Fibroblast of mammary gland (primary cell): ENCODE measurements at regions not wholly inside any gene's neighbourhood (a gene's known extent, or its start where the extent isn't known, plus 50 kb on each side); places are given as distances from the start of the nearest gene placed in this dataset.
A peak's percentile ranks its signal among the peaks of the same experiment; 100 is the strongest.
"Not testable (repeated sequence)": the region's sequence is repeated elsewhere in the genome, so short reads cannot be mapped to it uniquely, and the experiment has no call there.

ENCODE experiments used
- DNase-seq: peaks from one replicate; pipeline ENCODE4 v3.0.0-alpha.2; 2010; ENCODE audit warnings: low read depth
- H3K4me3 ChIP-seq: 2 replicates; pipeline ENCODE4 v1.5.1; 2011; ENCODE audit warnings: low read depth, mild to moderate bottlenecking, low read length, moderate library complexity; ENCODE audit not compliant: control insufficient read depth
- TF ChIP-seq, protein P1 (sequence below): conservative IDR thresholded peaks from 2 replicates; pipeline ENCODE4 v1.5.1; 2011; ENCODE audit warnings: low read depth, low read length, inconsistent platforms; ENCODE audit not compliant: control insufficient read depth, insufficient read depth

DNA sequence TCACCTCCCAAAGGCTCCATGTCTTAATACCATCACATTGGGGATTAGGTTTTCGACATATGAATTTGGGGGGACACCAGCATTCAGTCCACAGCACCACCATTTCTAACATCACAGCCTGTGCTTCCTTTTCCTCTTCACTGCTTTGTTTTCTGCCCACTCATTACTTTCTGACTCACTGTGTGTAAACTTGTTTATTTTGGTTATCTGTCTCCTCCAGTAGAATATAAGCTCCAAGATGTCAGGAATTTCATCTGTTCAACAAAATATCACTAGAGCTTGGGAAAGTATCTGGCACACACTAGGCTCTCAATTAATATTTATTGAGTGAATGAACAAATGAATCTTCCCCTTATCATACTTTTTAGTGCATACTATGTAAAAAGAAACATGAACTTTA, 152.0 kb downstream of the NUFIP1 start:
- TF ChIP-seq, protein P1, sequence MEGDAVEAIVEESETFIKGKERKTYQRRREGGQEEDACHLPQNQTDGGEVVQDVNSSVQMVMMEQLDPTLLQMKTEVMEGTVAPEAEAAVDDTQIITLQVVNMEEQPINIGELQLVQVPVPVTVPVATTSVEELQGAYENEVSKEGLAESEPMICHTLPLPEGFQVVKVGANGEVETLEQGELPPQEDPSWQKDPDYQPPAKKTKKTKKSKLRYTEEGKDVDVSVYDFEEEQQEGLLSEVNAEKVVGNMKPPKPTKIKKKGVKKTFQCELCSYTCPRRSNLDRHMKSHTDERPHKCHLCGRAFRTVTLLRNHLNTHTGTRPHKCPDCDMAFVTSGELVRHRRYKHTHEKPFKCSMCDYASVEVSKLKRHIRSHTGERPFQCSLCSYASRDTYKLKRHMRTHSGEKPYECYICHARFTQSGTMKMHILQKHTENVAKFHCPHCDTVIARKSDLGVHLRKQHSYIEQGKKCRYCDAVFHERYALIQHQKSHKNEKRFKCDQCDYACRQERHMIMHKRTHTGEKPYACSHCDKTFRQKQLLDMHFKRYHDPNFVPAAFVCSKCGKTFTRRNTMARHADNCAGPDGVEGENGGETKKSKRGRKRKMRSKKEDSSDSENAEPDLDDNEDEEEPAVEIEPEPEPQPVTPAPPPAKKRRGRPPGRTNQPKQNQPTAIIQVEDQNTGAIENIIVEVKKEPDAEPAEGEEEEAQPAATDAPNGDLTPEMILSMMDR: no peak
- DNase-seq: peak; percentile 58
- no peak overlapping the region for H3K4me3 ChIP-seq

DNA sequence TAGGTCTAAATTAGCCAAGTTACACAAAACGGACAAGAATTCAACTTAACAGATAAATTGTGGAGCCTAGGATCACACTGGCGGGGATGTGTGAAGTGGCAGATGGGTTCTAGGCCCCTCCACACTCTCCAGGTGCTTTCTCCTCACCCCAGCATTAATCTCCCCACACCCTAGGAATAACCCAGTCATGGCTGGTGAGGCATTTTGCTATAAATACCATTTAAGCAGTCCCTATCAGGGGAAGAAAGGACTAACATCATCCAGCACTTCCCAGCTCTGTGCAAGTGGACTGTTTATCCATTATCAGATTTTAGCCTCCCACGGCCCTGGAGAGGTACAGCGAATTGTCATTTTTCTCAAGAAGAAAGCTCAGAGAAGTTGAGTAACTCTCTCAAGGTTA, 154.9 kb downstream of the NUFIP1 start:
- no peak overlapping the region for H3K4me3 ChIP-seq
- no peak for DNase-seq
- TF ChIP-seq, protein P1: no peak

DNA sequence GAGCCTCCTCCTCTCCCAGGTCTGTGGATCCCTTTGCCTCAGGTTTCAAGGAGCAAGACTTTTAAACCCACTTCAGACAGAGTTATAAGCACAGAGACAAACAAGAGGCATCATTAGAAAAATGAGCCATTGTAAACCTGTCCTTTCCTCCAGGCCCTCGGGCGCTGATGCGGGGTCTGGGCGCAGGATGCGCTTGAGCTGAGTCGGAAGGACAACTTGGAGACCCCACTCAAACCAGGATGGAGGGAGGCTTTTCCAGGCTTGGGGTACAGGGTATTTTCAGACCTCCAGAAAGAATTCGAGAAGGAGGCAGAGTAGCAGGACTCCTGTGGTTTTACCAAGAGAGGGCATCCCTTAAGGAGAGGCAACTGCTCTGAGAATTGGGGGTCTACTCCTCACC, 155.6 kb downstream of the NUFIP1 start:
- no peak for DNase-seq
- TF ChIP-seq, protein P1: no peak
- no peak overlapping the region for H3K4me3 ChIP-seq

DNA sequence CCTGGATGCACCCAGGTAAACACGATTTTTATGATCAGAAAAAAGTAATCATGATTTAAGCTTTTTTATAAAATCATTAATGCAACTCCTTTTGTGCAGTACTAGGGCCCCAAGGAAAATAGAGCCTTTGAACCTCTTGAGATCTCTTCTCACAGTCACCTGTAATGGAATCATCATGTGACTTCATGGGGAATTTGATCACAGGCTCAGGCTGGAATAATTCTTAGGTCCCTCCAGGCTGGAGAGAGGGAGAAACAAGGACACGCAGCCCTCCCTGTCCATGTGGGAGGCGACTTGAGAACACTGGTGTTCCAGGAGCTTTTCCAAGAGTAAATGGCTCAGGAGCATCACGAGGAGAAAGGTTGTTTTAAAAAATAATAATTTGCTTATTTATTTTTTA, 156.1 kb downstream of the NUFIP1 start:
- no peak for DNase-seq
- H3K4me3 ChIP-seq: no peak overlapping the region
- TF ChIP-seq, protein P1: no peak

DNA sequence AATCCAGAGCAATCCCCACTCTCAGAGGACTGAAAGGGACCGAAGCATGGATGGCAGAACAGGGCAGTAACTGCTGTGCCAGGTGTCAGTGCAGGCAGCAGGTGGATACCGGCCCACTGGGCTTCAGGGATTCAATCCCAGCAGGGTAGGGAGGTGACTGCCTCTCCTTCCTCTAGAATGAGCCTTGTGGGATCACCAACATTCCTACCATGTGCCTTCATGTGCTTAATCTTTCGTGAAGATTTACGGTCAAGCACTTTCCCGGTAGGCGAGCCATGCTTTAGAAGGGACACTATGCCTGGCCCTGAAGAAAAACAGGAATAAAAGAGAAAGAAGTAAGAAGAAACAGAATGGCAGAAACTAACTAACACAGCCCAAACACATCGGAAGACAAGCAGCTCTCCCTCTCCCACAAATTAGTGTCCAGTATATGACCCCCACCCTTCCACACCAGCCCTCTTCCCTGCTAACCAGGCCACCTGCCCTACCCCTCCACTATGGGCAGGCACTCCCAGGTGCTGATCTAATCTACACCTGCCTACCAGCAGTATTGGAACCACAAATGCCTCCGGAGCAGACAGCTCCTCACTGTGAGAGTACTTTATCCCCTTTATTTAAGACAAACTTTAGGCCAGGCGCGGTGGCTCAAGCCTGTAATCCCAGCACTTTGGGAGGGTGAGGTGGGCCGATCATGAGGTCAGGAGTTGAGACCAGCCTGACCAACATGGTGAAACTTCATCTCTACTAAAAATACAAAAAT, 162.5 kb downstream of the NUFIP1 start:
- no peak overlapping the region for H3K4me3 ChIP-seq
- DNase-seq: no peak
- TF ChIP-seq, protein P1: no peak

- TF ChIP-seq, protein P1: no peak
- H3K4me3 ChIP-seq: no peak overlapping the region
- DNase-seq: no peak
Observed at GRCh38 chr13:44825953-44826352, 163.3 kb downstream of the NUFIP1 start.

- DNase-seq: not testable (repeated sequence)
Observed at GRCh38 chr13:44823555-44823954, 165.7 kb downstream of the NUFIP1 start.

More at GRCh38 chr13:44823555-44823954, 165.7 kb downstream of the NUFIP1 start:
- not testable (repeated sequence) for H3K4me3 ChIP-seq
